GM19099 (cell line): ENCODE measurements at regions not wholly inside any gene's neighbourhood (a gene's known extent, or its start where the extent isn't known, plus 50 kb on each side); places are given as distances from the start of the nearest gene placed in this dataset.

Experiments
- POLR2A ChIP-seq: IDR thresholded peaks from 3 replicates; pipeline ENCODE4 v1.6.1; 2011; ENCODE audit warnings: low read depth; ENCODE audit not compliant: insufficient read length; ENCODE audit errors: extremely low read depth

- no peak for TF ChIP-seq POLR2A
Observed at GRCh38 chr6:6909111-6909510, 198.7 kb upstream of the RREB1 start.

GRCh38 chr6:6910734-6911295, 196.9 kb upstream of the RREB1 start:
- TF ChIP-seq POLR2A, result no peak

- no peak for TF ChIP-seq POLR2A
Observed at GRCh38 chr6:6911391-6911790, 196.4 kb upstream of the RREB1 start.

GRCh38 chr6:6912817-6913744, 194.7 kb upstream of the RREB1 start:
- no peak for TF ChIP-seq POLR2A

GRCh38 chr6:6915219-6915618, 192.5 kb upstream of the RREB1 start:
- no peak for TF ChIP-seq POLR2A

- TF ChIP-seq POLR2A, result no peak
Observed at GRCh38 chr6:6915813-6916547, 191.8 kb upstream of the RREB1 start.

- TF ChIP-seq POLR2A, result no peak
Observed at GRCh38 chr6:6916598-6916997, 191.2 kb upstream of the RREB1 start.

GRCh38 chr6:6918216-6918983, 189.4 kb upstream of the RREB1 start:
- no peak for TF ChIP-seq POLR2A

- TF ChIP-seq POLR2A, result no peak
Observed at GRCh38 chr6:6919173-6919572, 188.6 kb upstream of the RREB1 start.

- TF ChIP-seq POLR2A, result no peak
Observed at GRCh38 chr6:6920114-6920986, 187.4 kb upstream of the RREB1 start.

- TF ChIP-seq POLR2A, result no peak
Observed at GRCh38 chr6:6920987-6921313, 186.8 kb upstream of the RREB1 start.

- TF ChIP-seq POLR2A, result no peak
Observed at GRCh38 chr6:6922166-6922565, 185.6 kb upstream of the RREB1 start.

- TF ChIP-seq POLR2A, result no peak
Observed at GRCh38 chr6:6923605-6924004, 184.2 kb upstream of the RREB1 start.

GRCh38 chr6:6924708-6925107, 183.1 kb upstream of the RREB1 start:
- no peak for TF ChIP-seq POLR2A
